Heart left ventricle (tissue), 13 donors: ENCODE measurements at regions not wholly inside any gene's neighbourhood (a gene's known extent, or its start where the extent isn't known, plus 50 kb on each side); places are given as distances from the start of the nearest gene placed in this dataset.

Experiments
- POLR2A ChIP-seq, 2 donors: fragments of 450-650 bp; IDR thresholded peaks; one replicate each; pipeline ENCODE4 v1.6.1; 2017; ENCODE audit warnings: antibody characterized with exemption in 2 of 2, mild to moderate bottlenecking in 2 of 2, moderate library complexity in 2 of 2
- TF ChIP-seq, protein P1 (sequence below), 12 donors: fragments of 200-600 bp; sonication (generic) in 4 of 12; IDR thresholded peaks; one replicate each; pipeline versions ENCODE4 v1.5.0 to v1.8.0; 2018 to 2022; ENCODE audit warnings: antibody characterized with exemption in 12 of 12, mild to moderate bottlenecking in 5 of 12
- donor health status: ischemic (EF 13 %, LVEDD 7.1; RV severe dilation, severe dysfunction).
- donor health status: DM: no; HTN: yes; CAD: no.
- donor health status: DM: no; HTN: no; CAD: no.
- donor health status: ischemic (EF 25% LVEDD 6.9; RV normal size, moderate dysfunction).
- donor health status: ischemic (EF 25% LVEDD 5.7; RV mildly dilated, moderate dysfunction).
- donor health status: ischemic (EF 35%, LVEDD 5.7; RV mildly dilated, moderate dysfunction).
- donor health status: nonischemic (EF 11% LVEDD 7.7; RV severe dilation, severe dysfunction).
- donor health status: DM: yes; HTN: yes; CAD: no.
- donor health status: PGD.
- donor health status: ischemic (EF 29% LVEDD 5.4; RV normal size, mild dysfunction).
- donor health status: nonischemic (EF 23%, LVEDD 6.1; RV moderate dilation, normal function).

DNA sequence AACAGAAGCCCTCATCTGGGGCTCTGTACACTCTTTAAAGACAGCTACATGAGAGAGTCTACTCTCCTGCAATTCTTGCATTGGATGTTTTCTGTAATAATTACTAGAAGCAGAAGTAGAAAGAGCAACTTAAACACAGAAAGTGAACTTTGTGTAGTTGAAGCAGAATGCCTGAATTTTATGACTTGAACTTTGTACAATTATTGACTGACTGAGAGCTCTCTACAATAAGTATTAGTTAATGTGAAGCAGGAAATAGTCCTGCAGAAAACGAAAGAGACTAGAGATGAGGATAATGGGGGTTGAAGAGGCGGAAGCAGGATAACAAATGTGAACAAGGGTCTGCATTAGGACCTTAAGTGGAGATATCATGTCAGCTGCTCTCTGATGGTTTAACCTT is 79.2 kb upstream of the STK39 start:
- TF ChIP-seq, protein P1, sequence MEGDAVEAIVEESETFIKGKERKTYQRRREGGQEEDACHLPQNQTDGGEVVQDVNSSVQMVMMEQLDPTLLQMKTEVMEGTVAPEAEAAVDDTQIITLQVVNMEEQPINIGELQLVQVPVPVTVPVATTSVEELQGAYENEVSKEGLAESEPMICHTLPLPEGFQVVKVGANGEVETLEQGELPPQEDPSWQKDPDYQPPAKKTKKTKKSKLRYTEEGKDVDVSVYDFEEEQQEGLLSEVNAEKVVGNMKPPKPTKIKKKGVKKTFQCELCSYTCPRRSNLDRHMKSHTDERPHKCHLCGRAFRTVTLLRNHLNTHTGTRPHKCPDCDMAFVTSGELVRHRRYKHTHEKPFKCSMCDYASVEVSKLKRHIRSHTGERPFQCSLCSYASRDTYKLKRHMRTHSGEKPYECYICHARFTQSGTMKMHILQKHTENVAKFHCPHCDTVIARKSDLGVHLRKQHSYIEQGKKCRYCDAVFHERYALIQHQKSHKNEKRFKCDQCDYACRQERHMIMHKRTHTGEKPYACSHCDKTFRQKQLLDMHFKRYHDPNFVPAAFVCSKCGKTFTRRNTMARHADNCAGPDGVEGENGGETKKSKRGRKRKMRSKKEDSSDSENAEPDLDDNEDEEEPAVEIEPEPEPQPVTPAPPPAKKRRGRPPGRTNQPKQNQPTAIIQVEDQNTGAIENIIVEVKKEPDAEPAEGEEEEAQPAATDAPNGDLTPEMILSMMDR (IDR thresholded peaks at IDR 0.05): no peak
- no peak for TF ChIP-seq POLR2A (IDR thresholded peaks at IDR 0.05)
